ENCODE measurements at regions not wholly inside any gene's neighbourhood (a gene's known extent, or its start where the extent isn't known, plus 50 kb on each side); places are given as distances from the start of the nearest gene placed in this dataset.

- TF ChIP-seq CTCF (conservative IDR thresholded peaks at IDR 0.05) (no peak), EZH2 (IDR thresholded peaks at IDR 0.05; ENCODE audit: low read depth) (no peak)
These were observed 519.3 kb upstream of the ARPP21 start for GRCh38 chr3:35120026-35120425.
